HG03469 (cell line): ENCODE measurements at regions not wholly inside any gene's neighbourhood (a gene's known extent, or its start where the extent isn't known, plus 50 kb on each side); places are given as distances from the start of the nearest gene placed in this dataset.
"Not testable (repeated sequence)": the region's sequence is repeated elsewhere in the genome, so short reads cannot be mapped to it uniquely, and the experiment has no call there.

ENCODE experiments used
- ATAC-seq: cut with Tn5 transposase; IDR thresholded peaks from one replicate; pipeline ENCODE4 v1.9.1; 2021; ENCODE audit warnings: mild to moderate bottlenecking, moderate library complexity, moderate number of reproducible peaks; ENCODE audit not compliant: unreplicated experiment

- no peak for ATAC-seq
These were observed 313.5 kb upstream of the RGS6 start for GRCh38 chr14:71618716-71619115.

DNA sequence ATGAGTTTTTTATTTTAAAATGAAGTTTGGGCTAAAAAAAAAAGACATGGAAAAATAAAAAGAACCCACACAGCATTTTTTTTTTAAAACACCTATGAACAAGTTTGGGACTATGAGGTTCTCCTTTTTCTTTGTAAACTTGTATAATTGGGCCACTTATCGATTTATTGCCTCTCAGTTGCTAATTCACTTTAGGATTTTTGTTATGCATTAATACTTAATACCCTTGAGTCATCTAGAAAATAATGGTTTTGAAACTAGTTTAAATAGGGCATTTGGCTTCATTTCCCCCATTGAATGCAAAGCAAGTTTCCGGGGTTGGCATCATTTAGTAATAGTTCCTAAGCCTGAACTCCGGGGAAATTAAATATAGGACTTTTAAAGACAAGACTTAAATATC is 312.8 kb upstream of the RGS6 start:
- ATAC-seq, result no peak

- ATAC-seq, result no peak
These were observed 311.8 kb upstream of the RGS6 start for GRCh38 chr14:71620401-71620800.

DNA sequence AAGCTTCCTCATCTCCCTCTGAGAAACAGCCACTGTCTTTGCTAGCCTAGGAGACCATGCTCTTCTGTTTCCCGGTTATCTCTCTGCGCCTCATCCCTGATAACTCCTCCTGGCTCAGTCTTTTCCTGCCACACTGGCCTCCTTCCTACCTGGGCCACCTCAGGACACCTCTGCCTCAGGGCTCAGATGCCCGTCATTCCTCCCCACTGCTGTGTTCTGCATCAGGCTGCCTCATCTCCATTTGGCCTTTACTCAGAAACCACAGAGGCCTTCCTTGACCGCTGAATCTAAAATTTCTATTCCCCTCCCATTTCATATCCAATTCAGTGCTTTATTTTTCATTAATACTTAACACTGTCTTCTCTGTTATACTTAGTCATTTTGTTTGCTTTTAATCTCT is 311.0 kb upstream of the RGS6 start:
- no peak for ATAC-seq

- ATAC-seq, result no peak
These were observed 310.1 kb upstream of the RGS6 start for GRCh38 chr14:71621980-71622605.

DNA sequence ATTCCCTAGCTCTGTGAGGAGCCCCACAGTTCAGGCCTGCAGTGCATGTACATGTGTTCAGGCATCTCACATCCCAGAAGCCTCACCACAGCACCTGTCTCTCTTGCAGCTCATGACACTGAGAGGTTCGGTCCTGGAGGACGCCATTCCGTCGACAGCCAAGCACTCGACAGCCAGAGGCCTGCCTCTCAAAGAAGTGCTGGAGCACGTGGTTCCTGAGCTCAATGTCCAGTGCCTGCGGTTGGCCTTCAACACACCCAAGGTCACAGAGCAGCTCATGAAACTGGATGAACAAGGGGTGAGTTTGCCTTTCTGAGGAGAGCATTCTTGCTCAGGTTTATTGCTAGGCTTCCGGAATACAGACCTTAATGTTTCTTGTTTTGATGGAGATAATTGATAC is 308.3 kb upstream of the RGS6 start:
- ATAC-seq, result no peak

- ATAC-seq, result no peak
These were observed 307.1 kb upstream of the RGS6 start for GRCh38 chr14:71625175-71625574.

DNA sequence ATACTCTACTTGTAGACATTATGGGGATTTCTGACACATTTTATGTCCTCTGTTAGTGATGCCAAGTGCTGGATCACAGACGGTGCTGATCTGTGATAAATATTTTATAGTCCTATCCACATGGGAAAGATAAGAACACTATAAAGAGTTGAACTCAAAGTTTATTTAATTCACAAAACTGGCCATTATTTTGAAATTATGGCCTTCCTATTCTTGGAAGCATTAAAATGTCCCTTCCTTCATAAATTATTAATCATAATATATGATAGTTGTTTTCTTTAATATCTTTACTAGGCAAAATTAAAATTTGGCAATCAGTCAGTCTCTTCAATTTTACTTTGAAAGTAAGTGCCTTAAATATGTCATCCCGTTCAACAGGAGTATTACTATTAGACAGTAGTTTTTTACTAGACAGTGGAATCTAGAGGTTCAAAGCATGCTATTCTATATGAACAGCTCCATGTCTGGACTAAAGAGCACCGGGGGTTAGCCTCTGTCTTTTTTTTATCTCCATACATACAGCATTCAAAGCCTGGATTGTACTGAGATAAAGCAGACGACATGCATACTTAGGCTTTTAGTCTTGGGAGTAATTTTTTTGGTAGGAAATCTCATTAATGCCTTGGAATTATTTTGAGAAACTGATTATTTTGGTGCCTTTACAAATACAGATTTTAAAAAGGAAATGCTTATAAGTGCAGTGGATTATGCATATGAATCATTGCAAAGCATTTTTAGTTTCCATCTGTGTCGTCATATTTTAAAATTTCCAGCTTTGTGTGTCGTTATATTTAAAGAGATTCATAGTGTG is 306.1 kb upstream of the RGS6 start:
- no peak for ATAC-seq

DNA sequence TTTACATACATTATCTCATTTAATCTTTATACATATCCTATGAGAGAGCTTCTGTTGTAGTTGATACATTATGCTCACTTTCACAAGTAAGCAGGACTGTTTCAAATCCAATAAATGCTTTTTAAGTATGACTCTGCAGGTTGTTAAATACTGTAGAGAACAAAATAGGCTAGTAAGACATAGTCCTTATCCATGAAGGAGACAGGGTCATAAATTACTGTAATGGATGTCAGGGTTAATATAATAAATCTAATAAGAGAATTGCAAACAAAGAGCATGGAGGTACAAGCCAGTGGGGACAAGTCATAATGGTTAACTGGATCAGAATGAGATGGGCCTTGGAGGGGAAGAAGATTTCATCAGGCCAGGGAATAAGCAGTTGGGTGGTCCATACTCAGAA is 303.8 kb upstream of the RGS6 start:
- no peak for ATAC-seq

GRCh38 chr14:71629250-71629649 is 303.0 kb upstream of the RGS6 start:
- no peak for ATAC-seq

- ATAC-seq, result no peak
These were observed 302.3 kb upstream of the RGS6 start for GRCh38 chr14:71629765-71630492.

DNA sequence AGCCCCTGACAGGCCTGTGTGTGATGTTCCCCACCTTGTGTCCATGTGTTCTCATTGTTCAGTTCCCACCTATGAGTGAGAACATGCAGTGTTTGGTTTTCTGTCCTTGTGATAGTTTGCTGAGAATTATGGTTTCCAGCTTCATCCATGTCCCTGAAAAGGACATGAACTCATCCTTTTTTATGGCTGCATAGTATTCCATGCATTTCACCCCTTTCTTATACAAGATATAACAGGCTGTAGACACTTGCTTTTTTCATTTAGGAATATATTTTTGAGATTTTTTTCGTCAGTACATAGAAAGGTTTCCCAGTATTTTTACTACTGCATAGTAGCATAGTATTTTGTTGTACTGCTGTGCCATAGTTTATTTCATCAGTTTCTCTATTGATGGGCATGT is 301.2 kb upstream of the RGS6 start:
- ATAC-seq, result not testable (repeated sequence)

DNA sequence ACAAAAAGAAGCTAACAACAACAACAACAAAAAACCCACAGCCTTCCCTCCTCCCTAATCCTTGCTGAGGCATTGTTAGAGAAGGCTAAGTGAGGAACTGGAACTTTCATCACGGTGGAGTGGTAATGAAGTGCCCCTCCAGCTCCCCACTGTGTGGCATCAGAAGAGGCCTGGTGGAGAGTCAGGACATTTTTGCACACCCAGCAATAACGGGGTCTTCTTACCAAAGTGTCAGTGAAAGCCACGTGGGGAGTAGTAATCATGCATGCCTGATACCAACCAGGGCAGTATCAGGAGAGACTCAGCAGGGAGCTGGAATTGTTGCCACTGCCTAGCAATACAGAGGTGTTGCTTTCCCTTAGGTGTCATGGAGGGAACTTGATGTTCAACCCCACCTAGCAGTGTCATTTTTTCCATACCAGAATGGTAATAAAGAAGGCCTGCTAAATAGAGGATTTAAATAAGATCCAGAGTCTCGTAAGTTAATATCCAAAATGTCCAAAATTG is 299.7 kb upstream of the RGS6 start:
- ATAC-seq, result no peak

DNA sequence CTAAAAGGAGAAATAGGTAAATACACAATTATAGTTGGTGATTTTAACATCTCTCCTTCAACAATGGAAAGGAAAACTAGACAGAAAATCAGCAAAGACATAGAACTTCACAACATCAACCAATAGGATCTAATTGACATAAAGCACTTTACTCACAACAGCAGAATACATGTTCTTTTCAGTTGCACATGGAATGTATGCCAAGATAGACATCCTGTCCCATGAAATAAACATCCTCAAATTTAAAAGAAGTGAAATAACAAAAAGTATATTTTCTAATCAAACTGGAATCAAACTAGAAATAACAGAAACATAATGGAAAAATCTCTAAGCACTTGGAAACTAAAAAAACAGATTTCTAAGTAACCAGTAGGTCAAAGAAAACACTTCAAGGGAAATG is 296.2 kb upstream of the RGS6 start:
- ATAC-seq, result no peak

GRCh38 chr14:71636820-71637471 is 295.3 kb upstream of the RGS6 start:
- ATAC-seq, result no peak

GRCh38 chr14:71638523-71639196 is 293.6 kb upstream of the RGS6 start:
- ATAC-seq, result no peak

DNA sequence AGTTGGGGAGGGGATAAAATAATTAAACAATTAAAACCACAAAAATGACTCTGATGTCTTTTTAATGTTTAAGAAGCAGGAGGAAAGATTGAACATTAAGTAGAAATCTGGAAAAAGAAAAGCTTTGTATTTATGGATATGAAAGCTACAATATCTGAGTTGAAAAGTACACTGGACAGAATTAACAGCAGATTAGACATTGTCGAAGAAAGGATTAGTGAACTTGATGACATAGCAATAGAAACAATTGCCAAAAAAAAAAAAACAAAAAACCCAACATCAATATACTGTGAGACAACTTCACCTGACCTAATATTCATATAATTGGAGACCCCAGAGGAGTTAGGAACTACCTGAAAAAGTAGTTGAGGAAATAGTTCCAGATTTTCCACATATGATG is 289.5 kb upstream of the RGS6 start:
- no peak for ATAC-seq

- no peak for ATAC-seq
These were observed 286.6 kb upstream of the RGS6 start for GRCh38 chr14:71645656-71646055.

- ATAC-seq, result no peak
These were observed 285.7 kb upstream of the RGS6 start for GRCh38 chr14:71646518-71646917.

DNA sequence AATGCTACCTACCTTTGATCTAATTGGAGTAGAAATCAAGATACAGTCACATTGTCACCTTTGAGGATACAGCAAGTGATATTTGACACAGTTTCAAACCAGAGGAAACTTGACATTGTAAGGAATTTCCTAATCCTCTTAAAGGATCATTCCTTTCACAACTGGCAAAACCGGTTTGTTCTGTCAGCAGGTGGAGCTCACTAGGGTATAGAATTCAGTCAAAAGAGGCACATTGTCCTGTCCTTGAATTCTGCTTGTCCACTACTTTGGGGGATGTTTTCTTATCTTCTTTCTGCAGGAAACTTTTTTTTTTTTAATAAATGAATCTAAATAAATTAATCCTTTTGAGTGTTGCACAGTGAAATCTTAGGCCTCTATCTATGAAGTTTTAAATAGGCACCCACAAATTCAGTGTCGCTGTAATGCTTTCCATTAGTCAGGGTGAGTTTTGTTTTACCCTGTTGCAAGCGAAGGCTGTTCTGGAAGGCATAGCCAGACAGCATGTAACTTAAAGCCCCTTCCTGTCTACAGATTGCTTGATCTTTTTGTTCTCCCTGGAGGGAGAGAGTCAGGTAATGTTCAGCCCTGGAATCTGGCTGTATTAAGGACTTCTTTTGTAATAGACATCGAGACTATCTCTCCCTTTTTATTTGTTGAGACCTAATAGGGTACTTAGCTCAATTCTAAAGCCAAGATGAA is 285.0 kb upstream of the RGS6 start:
- ATAC-seq, result no peak
